ENCODE measurements at regions not wholly inside any gene's neighbourhood (a gene's known extent, or its start where the extent isn't known, plus 50 kb on each side); places are given as distances from the start of the nearest gene placed in this dataset.

DNA sequence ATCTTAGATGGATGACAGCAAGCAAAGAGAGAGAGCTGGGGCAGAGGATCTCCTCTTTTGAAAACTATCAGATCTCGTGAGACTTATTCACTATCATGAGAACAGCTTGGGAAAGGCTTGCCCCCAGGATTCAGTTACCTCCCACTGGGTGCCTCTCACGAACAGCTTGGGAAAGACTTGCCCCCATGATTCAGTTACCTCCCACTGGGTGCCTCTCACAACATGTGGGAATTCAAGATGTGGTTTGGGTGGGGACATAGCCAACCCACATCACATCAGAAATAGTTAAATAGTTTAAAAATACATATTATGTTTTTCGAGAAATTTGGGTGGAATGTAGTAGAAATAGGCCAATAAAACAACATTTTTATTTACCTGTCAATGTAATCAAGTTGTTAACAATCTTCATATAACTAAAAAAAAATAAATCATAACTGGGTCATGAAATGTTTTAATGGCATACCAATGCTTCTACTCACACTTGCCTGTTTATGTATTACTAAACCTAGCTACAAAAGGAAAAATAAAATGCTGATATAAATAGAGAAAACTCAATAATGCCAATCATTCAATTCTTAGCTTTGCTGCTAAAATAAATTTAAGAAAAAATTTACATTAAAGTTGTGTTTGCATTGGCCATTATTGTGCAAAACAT is 608.9 kb downstream of the SUCLG1 start:
- Histone ChIP-seq H4K20me1 (ENCODE audit: control insufficient read depth, insufficient read depth) (no peaks in the 10 kb centered on the region), H3K36me3 (ENCODE audit: control insufficient read depth in 2 of 2, insufficient read depth in 2 of 2, low read length in 1 of 2) (no peaks in the 10 kb centered on the region), H3K9me3 (replicated peaks; ENCODE audit: control insufficient read depth, insufficient read depth, low read length) (no peaks in the 10 kb centered on the region), H3K4me2 (ENCODE audit: control insufficient read depth, insufficient read depth) (no peak overlapping the region), H3K9ac (ENCODE audit: control insufficient read depth, insufficient read depth, low read length) (no peak overlapping the region), H3K27me3 (replicated peaks in 1 of 2; ENCODE audit: control insufficient read depth in 2 of 2, insufficient read depth in 2 of 2, low read length in 1 of 2) (no peaks in the 10 kb centered on the region), H3K27ac (ENCODE audit: control insufficient read depth, insufficient read depth) (no peak overlapping the region), H3K79me2 (ENCODE audit: control insufficient read depth, insufficient read depth, low read length) (no peaks in the 10 kb centered on the region), H3K4me1 (ENCODE audit: control insufficient read depth, insufficient read depth, low read length) (no peaks in the 10 kb centered on the region), H2AFZ (ENCODE audit: control insufficient read depth, low read depth, low read length) (no peak overlapping the region), H3K4me3 (no peak overlapping the region)
- ChIA-PET RAD21 (ENCODE audit: unreplicated experiment) (no interaction called here), SMC1A (ENCODE audit: uncharacterized antibody, unreplicated experiment) (interaction anchor here (1.6 kb wide), 1 partner anchor 30 kb away, joined by 4 read pairs; no protein-coding TSS in a partner anchor), POLR2A (no interaction called here), CTCF (no interaction called here)
- intact Hi-C loops (cut with micrococcal nuclease; ENCODE audit: unreplicated experiment) (no loop called here), in situ Hi-C loops (cut with MboI) (no loop called here)
- no peak for FAIRE-seq
- no TSS peak for BruUV-seq (replicated peaks)
- ATAC-seq, result no peak
- no peak for DNase-seq (ENCODE audit: low read depth, low spot score)
- WGBS (ENCODE audit: insufficient coverage, insufficient replicate concordance, low lambda C conversion rate, missing lambda C conversion rate), result 0% methylated on average over 3 of the region's 3 CpGs
- TF ChIP-seq, protein P1, sequence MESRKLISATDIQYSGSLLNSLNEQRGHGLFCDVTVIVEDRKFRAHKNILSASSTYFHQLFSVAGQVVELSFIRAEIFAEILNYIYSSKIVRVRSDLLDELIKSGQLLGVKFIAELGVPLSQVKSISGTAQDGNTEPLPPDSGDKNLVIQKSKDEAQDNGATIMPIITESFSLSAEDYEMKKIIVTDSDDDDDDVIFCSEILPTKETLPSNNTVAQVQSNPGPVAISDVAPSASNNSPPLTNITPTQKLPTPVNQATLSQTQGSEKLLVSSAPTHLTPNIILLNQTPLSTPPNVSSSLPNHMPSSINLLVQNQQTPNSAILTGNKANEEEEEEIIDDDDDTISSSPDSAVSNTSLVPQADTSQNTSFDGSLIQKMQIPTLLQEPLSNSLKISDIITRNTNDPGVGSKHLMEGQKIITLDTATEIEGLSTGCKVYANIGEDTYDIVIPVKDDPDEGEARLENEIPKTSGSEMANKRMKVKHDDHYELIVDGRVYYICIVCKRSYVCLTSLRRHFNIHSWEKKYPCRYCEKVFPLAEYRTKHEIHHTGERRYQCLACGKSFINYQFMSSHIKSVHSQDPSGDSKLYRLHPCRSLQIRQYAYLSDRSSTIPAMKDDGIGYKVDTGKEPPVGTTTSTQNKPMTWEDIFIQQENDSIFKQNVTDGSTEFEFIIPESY (IDR thresholded peaks at IDR 0.05), result no peak
- TF ChIP-seq EP300 (IDR thresholded peaks at IDR 0.05; ENCODE audit: borderline replicate concordance in 1 of 2, control insufficient read depth in 1 of 2, low read depth in 2 of 2, low read length in 2 of 2) (no peak), ZNF384 (IDR thresholded peaks at IDR 0.05; ENCODE audit: borderline replicate concordance, low read depth, low read length) (no peak), PAX8 (IDR thresholded peaks at IDR 0.05) (no peak), SMAD5 (IDR thresholded peaks at IDR 0.05; ENCODE audit: low read depth) (no peak), SMC3 (IDR thresholded peaks at IDR 0.05; ENCODE audit: borderline replicate concordance, low read length) (no peak), WRNIP1 (IDR thresholded peaks at IDR 0.05; ENCODE audit: borderline replicate concordance, low read depth, low read length) (no peak), RUNX3 (IDR thresholded peaks at IDR 0.05; ENCODE audit: low read length) (no peak), TBL1XR1 (IDR thresholded peaks at IDR 0.05; ENCODE audit: low read depth, low read length) (no peak), HDGF (IDR thresholded peaks at IDR 0.05) (no peak), HDAC6 (IDR thresholded peaks at IDR 0.05; ENCODE audit: unreplicated experiment) (no peak), GABPA (IDR thresholded peaks at IDR 0.05; ENCODE audit: low read depth) (no peak), FOXK2 (IDR thresholded peaks at IDR 0.05) (no peak)
- TF ChIP-seq, protein P2, sequence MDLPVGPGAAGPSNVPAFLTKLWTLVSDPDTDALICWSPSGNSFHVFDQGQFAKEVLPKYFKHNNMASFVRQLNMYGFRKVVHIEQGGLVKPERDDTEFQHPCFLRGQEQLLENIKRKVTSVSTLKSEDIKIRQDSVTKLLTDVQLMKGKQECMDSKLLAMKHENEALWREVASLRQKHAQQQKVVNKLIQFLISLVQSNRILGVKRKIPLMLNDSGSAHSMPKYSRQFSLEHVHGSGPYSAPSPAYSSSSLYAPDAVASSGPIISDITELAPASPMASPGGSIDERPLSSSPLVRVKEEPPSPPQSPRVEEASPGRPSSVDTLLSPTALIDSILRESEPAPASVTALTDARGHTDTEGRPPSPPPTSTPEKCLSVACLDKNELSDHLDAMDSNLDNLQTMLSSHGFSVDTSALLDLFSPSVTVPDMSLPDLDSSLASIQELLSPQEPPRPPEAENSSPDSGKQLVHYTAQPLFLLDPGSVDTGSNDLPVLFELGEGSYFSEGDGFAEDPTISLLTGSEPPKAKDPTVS (IDR thresholded peaks at IDR 0.05; ENCODE audit: low read depth, low read length), result no peak
- TF ChIP-seq, protein P3, sequence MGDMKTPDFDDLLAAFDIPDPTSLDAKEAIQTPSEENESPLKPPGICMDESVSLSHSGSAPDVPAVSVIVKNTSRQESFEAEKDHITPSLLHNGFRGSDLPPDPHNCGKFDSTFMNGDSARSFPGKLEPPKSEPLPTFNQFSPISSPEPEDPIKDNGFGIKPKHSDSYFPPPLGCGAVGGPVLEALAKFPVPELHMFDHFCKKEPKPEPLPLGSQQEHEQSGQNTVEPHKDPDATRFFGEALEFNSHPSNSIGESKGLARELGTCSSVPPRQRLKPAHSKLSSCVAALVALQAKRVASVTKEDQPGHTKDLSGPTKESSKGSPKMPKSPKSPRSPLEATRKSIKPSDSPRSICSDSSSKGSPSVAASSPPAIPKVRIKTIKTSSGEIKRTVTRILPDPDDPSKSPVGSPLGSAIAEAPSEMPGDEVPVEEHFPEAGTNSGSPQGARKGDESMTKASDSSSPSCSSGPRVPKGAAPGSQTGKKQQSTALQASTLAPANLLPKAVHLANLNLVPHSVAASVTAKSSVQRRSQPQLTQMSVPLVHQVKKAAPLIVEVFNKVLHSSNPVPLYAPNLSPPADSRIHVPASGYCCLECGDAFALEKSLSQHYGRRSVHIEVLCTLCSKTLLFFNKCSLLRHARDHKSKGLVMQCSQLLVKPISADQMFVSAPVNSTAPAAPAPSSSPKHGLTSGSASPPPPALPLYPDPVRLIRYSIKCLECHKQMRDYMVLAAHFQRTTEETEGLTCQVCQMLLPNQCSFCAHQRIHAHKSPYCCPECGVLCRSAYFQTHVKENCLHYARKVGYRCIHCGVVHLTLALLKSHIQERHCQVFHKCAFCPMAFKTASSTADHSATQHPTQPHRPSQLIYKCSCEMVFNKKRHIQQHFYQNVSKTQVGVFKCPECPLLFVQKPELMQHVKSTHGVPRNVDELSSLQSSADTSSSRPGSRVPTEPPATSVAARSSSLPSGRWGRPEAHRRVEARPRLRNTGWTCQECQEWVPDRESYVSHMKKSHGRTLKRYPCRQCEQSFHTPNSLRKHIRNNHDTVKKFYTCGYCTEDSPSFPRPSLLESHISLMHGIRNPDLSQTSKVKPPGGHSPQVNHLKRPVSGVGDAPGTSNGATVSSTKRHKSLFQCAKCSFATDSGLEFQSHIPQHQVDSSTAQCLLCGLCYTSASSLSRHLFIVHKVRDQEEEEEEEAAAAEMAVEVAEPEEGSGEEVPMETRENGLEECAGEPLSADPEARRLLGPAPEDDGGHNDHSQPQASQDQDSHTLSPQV (IDR thresholded peaks at IDR 0.05), result no peak
- TF ChIP-seq, protein P4, sequence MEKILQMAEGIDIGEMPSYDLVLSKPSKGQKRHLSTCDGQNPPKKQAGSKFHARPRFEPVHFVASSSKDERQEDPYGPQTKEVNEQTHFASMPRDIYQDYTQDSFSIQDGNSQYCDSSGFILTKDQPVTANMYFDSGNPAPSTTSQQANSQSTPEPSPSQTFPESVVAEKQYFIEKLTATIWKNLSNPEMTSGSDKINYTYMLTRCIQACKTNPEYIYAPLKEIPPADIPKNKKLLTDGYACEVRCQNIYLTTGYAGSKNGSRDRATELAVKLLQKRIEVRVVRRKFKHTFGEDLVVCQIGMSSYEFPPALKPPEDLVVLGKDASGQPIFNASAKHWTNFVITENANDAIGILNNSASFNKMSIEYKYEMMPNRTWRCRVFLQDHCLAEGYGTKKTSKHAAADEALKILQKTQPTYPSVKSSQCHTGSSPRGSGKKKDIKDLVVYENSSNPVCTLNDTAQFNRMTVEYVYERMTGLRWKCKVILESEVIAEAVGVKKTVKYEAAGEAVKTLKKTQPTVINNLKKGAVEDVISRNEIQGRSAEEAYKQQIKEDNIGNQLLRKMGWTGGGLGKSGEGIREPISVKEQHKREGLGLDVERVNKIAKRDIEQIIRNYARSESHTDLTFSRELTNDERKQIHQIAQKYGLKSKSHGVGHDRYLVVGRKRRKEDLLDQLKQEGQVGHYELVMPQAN (conservative IDR thresholded peaks at IDR 0.05), result no peak
